Tibial nerve (tissue), 4 donors: ENCODE measurements at regions not wholly inside any gene's neighbourhood (a gene's known extent, or its start where the extent isn't known, plus 50 kb on each side); places are given as distances from the start of the nearest gene placed in this dataset.

Experiments
- DNase-seq, 2 donors: peaks; one replicate each; pipeline ENCODE4 v3.0.0-alpha.2; 2019; ENCODE audit warnings: low spot score in 2 of 2
- H3K27ac ChIP-seq, 4 donors: fragments of 200-600 bp; sonication (generic) in 3 of 4; one replicate each; pipeline ENCODE4 v1.5.1; 2017 to 2019; ENCODE audit warnings: mild to moderate bottlenecking in 1 of 4
- H3K27me3 ChIP-seq, 2 donors: fragments of 200-600 bp; sonication (generic) in 1 of 2; one replicate each; pipeline versions ENCODE4 v1.5.1 to v1.6.0; 2017 to 2019
- H3K36me3 ChIP-seq, 3 donors: fragments of 200-600 bp; sonication (generic); one replicate each; pipeline ENCODE4 v1.5.1; 2018 to 2019
- H3K4me1 ChIP-seq, 4 donors: fragments of 200-600 bp; sonication (generic) in 3 of 4; one replicate each; pipeline ENCODE4 v1.5.1; 2017 to 2019
- H3K4me3 ChIP-seq, 4 donors: fragments of 200-600 bp; sonication (generic) in 3 of 4; one replicate each; pipeline ENCODE4 v1.5.1; 2017 to 2019; ENCODE audit warnings: mild to moderate bottlenecking in 1 of 4, moderate library complexity in 1 of 4
- H3K9me3 ChIP-seq, 4 donors: fragments of 200-600 bp; sonication (generic) in 3 of 4; one replicate each; pipeline ENCODE4 v1.5.1; 2017 to 2019
- EP300 ChIP-seq, 2 donors: sonication (generic); formaldehyde crosslinking; IDR thresholded peaks; one replicate each; pipeline ENCODE4 v1.6.1; 2017; ENCODE audit warnings: antibody characterized with exemption in 2 of 2, mild to moderate bottlenecking in 1 of 2
- POLR2A ChIP-seq, 2 donors: fragments of 450-650 bp; IDR thresholded peaks; one replicate each; pipeline ENCODE4 v1.6.1; 2017; ENCODE audit warnings: antibody characterized with exemption in 2 of 2, mild to moderate bottlenecking in 2 of 2, moderate library complexity in 2 of 2
- WGBS, 2 donors: methylation state at CpG; one replicate each; pipeline ENCODE4 v1.1.5; 2018; 5-methylcytosine and 5-hydroxymethylcytosine counted together
- TF ChIP-seq, protein P1 (sequence below), 5 experiments: fragments of 200-600 bp in 3 of 5; fragments of 450-650 bp in 2 of 5; sonication (generic) in 3 of 5; IDR thresholded peaks; one replicate each; pipeline ENCODE4 v1.5.1; 2016 to 2019; ENCODE audit warnings: antibody characterized with exemption in 5 of 5, mild to moderate bottlenecking in 3 of 5, moderate library complexity in 2 of 5

DNA sequence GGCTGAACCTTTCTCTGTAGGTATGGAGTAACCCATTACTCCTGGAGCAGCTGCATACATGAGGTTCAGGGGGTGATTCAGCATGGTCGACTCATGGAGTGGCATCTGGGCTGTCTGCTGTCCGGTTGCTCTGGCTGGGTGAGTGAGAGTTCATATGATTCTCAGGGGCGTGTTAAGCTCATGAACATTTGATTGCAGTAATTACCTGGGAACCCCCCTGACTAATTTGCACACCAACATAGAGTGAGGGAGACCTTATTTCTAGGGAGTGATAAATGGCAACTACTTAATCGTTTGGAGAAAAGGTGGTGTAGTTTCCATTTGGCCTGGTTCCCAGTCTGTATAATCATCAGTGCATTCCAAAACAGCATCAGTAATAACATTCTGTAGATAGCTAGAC lies 661.9 kb downstream of the ETS1 start:
- Histone ChIP-seq H3K4me1 (no peaks in the 10 kb centered on the region), H3K27me3 (no peaks in the 10 kb centered on the region), H3K9me3 (no peaks in the 10 kb centered on the region), H3K36me3 (no peaks in the 10 kb centered on the region), H3K4me3 (no peak overlapping the region), H3K27ac (no peak overlapping the region)
- TF ChIP-seq, protein P1, sequence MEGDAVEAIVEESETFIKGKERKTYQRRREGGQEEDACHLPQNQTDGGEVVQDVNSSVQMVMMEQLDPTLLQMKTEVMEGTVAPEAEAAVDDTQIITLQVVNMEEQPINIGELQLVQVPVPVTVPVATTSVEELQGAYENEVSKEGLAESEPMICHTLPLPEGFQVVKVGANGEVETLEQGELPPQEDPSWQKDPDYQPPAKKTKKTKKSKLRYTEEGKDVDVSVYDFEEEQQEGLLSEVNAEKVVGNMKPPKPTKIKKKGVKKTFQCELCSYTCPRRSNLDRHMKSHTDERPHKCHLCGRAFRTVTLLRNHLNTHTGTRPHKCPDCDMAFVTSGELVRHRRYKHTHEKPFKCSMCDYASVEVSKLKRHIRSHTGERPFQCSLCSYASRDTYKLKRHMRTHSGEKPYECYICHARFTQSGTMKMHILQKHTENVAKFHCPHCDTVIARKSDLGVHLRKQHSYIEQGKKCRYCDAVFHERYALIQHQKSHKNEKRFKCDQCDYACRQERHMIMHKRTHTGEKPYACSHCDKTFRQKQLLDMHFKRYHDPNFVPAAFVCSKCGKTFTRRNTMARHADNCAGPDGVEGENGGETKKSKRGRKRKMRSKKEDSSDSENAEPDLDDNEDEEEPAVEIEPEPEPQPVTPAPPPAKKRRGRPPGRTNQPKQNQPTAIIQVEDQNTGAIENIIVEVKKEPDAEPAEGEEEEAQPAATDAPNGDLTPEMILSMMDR (IDR thresholded peaks at IDR 0.05): no peak
- no peak for TF ChIP-seq EP300 (IDR thresholded peaks at IDR 0.05)
- TF ChIP-seq POLR2A (IDR thresholded peaks at IDR 0.05): no peak
- DNase-seq: no peak
- 53 to 66% methylated on average over 4 of the region's 4 CpGs for WGBS, 2 donors

DNA sequence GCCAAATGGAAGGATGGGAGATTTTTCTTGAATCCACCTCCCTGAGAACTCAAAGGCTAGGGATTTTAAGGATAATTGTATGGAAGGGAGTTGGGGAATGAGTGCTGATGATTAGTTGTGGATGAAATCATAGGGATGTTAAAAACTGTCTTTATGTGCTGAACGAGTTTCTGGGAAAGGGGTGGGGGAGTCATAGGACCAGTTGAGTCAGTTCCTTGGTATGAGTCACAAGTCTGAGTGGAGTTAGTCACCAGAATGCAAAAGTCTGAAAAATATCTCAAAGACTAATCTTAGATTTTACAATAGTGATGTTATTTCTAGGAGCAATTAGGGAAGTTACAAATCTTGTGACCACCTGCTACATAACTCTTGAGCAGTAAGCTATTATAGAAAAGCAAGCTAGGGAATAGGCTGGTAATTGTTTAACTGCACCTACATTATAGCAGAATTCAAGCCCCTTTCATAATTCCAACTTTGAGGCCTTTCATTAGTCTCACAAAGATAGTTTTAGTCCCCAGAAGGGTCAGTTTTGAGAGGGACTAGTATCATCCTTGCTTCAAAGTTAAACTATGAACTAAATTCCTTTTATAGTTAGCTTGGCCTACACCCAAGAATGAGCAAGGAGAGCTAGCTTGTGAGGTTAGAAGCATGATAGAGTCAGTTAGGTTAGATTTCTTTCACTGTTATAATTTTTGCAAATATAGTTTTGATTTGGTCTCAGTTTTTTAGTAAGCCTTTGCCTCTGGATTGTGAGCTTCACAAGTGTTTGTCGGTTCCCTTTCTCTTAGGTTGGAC lies 668.0 kb downstream of the ETS1 start:
- 75 to 86% methylated on average over 2 of the region's 2 CpGs for WGBS, 2 donors
- Histone ChIP-seq H3K4me3 (no peak overlapping the region), H3K27me3 (no peaks in the 10 kb centered on the region), H3K27ac (no peak overlapping the region), H3K4me1 (no peaks in the 10 kb centered on the region), H3K9me3 (peaks cover 0 to 10% (median 3%) of the 10 kb centered on the region in 4 donors), H3K36me3 (no peaks in the 10 kb centered on the region)
- TF ChIP-seq, protein P1 (IDR thresholded peaks at IDR 0.05): no peak
- no peak for TF ChIP-seq EP300 (IDR thresholded peaks at IDR 0.05)
- DNase-seq: no peak

DNA sequence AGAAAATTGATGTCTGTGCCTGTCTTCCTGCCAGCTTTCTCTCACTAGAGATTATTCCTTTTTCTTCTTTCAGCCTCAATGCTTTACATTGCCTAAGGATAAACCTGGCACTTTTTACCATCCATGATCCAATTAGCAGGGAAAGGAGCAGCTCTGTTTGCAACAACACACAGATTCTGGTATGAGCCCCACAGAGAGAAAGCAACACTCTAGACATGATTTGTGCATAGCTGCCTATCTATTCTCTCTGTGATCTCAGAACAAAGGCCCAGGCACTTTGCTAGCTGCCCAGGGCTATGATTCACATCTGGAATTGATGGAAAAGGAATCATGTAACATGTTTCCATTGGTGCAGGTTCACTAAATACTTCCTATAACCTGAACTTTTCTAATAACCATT lies 685.0 kb downstream of the ETS1 start:
- Histone ChIP-seq H3K27me3 (no peaks in the 10 kb centered on the region), H3K9me3 (peaks cover 0 to 16% (median 0%) of the 10 kb centered on the region in 4 donors), H3K4me3 (no peak overlapping the region), H3K36me3 (no peaks in the 10 kb centered on the region), H3K4me1 (no peaks in the 10 kb centered on the region), H3K27ac (no peak overlapping the region)
- TF ChIP-seq, protein P1 (IDR thresholded peaks at IDR 0.05): no peak
- no peak for TF ChIP-seq POLR2A (IDR thresholded peaks at IDR 0.05)
- no peak for TF ChIP-seq EP300 (IDR thresholded peaks at IDR 0.05)
- no peak for DNase-seq

DNA sequence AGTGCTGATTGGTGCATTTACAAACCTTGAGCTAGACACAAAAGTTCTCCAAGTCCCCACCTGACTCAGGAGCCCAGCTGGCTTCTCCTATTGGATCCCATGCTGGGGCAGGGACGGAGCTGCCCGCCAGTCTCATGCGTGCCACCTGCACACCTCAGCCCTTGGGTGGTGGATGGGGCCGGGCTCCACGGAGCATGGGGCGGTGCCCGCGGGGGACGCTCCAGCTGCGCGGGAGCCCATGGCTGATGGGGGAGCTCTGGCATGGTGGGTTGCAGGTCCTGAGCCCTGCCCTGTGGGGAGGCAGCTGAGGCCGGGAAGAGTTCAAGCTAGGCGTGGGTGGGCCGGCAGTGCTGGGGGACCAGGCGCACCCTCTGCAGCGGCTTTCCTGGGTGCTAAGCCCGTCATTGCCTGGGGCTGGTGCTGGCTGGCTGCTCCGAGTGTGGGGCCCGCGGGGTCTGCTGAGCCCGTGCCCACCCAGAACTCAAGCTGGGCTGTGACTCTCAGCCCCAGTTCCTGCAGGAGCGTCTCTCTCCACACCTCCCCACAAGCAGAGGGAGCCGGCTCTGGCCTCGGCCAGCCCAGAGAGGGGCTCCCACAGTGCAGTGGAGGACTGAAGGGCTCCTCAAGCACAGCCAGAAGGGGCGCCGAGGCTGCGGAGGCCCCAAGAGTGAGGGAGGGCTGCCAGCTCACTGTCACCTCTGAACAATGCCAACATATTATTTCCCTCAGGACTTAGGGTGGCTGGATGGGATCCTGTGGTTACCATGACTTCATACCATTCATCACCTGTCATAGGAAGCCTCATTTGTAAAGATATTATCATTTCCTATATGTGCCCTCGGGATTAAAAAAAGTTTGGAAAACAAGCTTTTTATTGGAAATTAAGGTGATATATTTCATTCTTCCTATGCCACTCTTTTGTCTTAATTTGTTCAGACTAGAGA lies 688.7 kb downstream of the ETS1 start:
- WGBS, 2 donors: 95 to 98% methylated on average over 20 to 23 of the region's 28 CpGs
- Histone ChIP-seq H3K27ac (no peak overlapping the region), H3K4me3 (no peak overlapping the region), H3K9me3 (peaks cover 0 to 17% (median 0%) of the 10 kb centered on the region in 4 donors), H3K4me1 (no peaks in the 10 kb centered on the region), H3K27me3 (no peaks in the 10 kb centered on the region), H3K36me3 (no peaks in the 10 kb centered on the region)
- DNase-seq: no peak
- TF ChIP-seq, protein P1 (IDR thresholded peaks at IDR 0.05): no peak
- TF ChIP-seq EP300 (IDR thresholded peaks at IDR 0.05) (no peak), POLR2A (IDR thresholded peaks at IDR 0.05) (no peak)

DNA sequence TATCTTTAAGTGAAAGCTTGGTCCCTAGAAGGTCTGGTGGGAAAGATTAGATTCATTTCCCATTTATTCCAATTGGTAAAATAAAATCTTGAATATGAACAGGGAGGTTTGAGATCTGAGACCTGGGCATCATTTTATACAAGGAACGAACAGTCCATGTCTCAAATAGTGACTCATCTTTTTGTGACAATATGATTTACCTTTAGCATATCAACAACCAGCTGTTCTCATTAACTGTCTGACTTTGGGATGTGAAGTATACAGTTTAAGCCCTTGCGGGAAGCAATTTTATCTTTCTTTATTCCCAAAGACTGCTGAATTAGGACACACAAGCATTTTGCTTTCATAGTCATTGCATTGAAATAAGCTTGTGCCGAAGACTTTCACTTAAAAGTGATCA lies 691.6 kb downstream of the ETS1 start:
- TF ChIP-seq, protein P1 (IDR thresholded peaks at IDR 0.05): no peak
- no peak for TF ChIP-seq EP300 (IDR thresholded peaks at IDR 0.05)
- Histone ChIP-seq H3K9me3 (peaks cover 0 to 17% (median 0%) of the 10 kb centered on the region in 4 donors), H3K27ac (no peak overlapping the region), H3K27me3 (no peaks in the 10 kb centered on the region), H3K4me3 (no peak overlapping the region), H3K36me3 (no peaks in the 10 kb centered on the region), H3K4me1 (no peaks in the 10 kb centered on the region)
- no peak for DNase-seq
- 84 to 90% methylated on average over 3 of the region's 3 CpGs for WGBS, 2 donors
